T follicular helper cell (primary cell): ENCODE measurements at regions not wholly inside any gene's neighbourhood (a gene's known extent, or its start where the extent isn't known, plus 50 kb on each side); places are given as distances from the start of the nearest gene placed in this dataset.
"Not testable (repeated sequence)": the region's sequence is repeated elsewhere in the genome, so short reads cannot be mapped to it uniquely, and the experiment has no call there.

ENCODE experiments used
- DNase-seq: peaks from one replicate; pipeline ENCODE4 v3.0.0-alpha.2; 2020; ENCODE audit warnings: low read depth

DNA sequence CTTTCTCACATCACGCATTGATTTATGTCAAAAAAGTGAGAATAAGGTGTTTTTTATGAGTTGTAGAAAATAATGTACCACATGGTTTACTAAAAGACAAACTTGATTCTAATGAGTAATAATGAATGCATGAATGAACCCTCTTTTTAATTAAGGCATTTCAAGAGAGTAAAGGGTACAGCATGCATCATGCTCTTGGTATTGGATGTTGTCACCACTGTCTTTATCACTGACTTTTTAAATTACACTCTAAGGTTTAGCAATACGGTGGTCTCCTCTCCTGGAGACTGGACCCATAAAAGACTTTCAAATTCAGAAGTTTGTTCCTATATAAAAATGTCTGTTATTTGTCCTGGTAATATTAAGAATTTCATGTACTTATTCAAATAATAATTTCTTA lies 277.5 kb upstream of the TGFBR2 start:
- DNase-seq: not testable (repeated sequence)

DNA sequence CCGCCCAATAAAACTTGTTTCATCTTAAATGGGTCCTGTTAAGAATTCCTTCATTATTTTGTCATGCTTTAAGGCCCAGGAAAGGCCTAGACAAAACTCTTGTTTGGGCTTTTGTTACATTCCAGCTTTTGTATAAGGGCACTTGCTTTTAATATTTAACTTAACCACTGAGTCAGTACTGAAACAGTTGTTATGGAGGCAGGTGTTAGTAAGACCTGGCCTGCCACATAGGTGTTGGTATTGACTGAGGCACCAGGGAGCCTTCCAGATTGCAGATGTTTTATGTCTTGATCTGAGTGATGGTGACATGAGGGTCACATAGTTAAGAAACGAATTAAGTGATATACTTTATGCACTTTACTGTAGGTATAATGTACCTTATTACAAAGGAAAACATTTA lies 274.9 kb upstream of the TGFBR2 start:
- no peak for DNase-seq

DNA sequence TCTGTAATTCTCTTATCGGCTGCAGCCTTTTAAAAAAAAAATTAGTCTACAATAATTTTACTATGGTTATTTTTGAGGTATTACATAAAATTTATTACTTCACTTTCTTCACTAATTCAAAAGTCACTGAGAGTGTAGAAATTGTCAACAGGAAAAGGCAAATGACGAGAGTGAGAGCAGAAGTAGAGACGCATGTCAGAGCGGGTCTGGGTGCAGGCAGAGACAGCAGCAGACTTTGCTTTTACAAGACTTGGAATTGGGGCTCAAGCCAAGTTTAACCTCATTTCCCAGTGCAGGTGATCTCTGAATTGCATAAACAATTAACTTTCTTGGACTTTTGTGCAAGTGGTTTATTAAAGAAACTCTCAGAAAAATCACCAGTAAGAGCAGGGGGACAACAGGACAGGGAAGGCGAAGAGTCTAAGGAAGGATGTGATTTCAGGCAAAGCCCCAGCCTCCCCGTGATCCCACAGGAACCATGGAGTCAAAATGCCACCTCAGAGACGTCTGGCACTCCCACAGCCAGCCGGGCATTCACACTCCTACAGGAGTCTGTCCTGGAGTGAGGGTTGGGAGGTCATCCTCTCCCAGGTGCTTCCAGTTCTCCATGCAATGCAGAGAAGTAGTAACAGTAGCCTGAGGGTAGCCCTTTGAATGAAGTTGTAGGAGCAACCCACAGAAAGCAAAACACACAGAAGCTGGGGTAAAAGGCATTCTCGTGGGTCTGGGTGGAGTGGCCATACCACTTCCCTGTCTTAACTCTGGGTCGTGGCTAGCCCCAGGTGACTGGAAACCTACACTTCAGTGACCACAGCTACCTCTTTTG lies 274.0 kb upstream of the TGFBR2 start:
- DNase-seq: no peak

DNA sequence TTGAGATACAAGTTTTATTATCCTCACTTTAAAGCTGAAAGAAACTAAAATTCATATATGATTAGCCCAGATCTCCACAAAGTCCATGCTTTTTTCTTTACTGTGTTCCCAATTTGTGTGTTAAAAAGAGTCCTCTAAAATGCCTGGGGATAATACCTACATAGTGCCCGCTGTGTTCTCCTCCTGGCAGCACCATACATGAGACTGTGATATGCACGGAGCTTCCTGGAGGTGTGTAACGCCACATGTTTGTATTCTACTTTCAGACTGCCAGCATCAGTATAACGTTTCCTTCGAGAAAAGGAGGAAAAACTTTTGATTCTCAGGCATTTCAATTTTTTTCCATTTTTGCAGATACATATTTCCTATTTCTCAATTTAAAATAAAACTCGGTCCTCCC lies 273.3 kb upstream of the TGFBR2 start:
- no peak for DNase-seq

DNA sequence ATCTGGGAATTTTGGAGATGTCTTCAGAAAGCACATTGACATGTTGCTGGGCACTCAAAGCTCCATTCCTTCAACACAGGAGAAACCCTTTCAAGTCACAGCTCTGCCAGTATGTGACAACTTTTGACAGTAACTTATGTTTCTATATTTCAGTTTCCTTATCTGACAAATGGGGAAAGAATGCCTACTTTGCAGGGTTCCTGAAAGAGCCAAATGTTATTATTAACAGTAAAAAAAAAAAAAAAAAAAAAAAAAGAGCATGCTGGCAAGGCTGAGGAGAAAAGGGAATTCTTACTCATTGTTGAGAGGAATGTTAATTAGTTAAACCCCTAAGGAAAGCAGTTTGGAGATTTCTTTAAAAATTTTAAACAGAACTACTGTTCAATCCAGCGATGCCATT lies 272.5 kb upstream of the TGFBR2 start:
- no peak for DNase-seq

DNA sequence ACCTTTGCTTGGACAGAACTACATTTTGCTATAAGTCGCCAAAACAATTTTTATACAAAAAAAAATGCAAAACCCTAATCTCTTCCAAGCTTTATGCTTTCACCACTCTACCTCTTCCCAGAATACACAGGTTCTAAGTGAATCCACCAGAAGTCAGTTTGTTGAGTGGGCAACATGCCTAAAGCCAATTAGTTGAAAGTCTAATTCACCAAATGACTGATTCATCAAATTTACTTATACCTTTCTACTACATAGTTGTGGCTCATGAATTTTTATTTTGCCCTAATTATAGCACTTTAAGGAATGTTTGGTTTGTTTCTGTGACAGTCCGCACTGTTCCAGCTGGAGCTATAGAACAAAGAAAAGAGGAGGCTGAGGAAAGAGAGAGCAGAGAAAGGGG lies 265.9 kb upstream of the TGFBR2 start:
- no peak for DNase-seq

DNA sequence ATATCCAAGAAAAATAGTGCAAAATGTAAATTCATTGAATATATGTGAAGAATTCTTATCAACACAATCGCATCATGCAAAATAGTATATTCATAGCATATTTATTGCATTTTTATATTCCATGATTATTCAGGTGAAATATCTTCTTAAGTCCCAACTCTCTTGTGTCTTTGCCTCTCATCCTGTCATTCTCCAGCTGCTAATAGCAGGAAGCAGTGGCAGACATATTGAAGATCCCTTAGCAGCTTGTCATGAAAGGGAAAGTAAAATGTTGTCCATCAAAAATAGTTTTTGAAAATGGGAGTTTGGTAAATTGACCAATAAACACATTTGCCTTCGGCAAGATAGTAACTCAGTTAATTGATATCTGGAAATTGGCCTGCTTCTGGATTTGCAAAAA lies 265.3 kb upstream of the TGFBR2 start:
- DNase-seq: no peak

DNA sequence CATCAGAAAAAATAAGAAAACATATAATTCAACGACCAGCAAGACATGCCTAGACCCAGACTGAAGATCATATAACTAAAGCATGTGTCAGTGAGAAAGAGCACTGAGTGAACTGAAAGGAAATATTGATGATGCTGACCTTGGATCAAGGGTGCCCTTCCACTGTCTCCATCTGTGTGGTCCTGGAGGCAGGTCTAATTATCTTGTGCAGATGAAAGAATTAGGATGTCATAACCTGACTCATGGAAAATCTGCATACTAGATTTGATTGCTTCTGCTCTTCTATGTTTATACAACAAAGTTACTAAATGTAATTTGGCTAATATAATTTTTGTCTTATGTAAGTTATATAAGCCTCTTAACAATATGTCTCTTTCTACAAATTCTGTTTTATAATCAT lies 264.6 kb upstream of the TGFBR2 start:
- DNase-seq: no peak

DNA sequence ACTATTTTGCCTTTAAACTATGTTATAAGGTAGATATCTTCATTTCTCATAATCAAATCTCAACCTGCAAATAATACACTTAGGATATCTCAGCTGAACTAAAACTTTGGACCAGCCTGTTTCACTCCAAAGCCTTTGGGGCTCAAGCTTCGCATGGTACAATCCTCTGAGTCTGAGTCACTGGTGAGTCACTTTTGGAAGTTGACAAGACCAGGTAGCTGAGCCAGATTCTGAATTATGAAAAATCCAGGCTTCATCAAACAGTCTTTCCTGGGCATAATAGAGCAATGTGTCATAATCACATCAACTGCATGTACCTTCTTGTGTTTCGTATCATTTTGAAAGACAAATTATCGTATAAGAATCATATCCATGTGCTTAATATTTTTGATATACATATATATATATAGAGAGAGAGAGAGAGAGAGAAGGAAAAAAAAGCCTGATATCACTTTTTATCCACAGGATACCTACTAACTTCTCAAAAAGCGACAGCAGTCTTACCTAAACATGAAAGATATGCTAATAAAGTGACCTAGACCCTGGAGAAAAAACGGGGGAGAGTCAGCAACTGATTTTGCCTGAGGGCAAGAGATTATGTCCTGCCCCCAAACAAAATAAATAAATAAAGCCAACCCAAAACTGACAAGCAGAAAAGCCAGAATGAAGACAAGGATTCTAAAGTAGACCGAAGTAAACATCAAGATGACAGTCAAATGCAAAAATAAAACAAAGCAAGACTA lies 263.9 kb upstream of the TGFBR2 start:
- no peak for DNase-seq

DNA sequence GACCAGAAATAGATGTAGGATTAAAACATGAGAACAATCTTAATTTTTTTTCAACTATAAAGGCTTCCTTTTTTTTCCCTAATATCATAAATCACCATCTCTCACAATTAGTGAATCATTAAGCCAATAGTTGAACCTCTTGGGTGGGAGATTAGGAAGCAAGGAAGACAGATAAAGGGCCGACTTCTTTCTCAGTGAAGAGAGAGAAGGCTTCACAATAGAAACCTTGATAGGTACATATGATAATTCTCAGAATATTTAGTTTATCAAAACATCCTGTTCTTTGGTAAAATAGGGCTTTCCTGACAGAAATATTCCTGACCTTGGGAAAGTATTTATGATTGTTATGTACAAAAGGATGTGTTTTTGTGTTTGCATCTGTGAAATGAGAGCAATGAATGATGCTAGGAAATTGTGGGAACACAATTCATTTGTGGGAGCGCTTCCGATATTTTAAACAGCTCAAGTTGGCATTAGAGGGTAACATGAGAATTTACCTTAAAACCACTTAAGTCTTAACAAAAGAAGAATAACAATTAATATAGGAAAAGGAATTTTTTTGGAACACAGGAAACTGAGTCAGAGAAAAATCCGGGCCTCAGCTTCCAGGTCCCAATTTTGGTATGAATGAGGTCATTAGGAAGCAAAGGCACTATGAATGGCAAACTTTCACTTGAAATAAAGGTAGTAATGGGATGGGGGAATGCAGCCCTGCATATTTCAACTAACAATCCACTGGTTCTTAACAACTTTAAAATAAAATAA lies 263.2 kb upstream of the TGFBR2 start:
- no peak for DNase-seq

DNA sequence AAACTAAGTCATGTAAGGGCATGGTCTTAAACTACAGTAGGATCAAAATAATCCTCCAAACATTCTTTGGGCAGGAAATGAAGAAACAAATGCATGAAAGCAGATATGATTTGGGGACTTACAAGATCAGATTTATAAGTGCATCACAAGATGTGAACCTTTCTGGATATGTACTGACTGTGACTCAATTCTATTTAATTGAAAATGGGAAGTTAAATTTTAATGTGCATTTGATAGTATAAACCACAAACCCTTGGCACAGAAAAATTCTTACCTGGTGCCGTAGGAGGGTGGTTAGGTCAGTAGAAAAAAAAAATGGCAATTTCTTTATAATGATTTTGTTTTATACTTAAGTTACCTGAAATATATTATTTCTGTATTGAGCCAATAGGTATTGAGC lies 262.5 kb upstream of the TGFBR2 start:
- DNase-seq: no peak

DNA sequence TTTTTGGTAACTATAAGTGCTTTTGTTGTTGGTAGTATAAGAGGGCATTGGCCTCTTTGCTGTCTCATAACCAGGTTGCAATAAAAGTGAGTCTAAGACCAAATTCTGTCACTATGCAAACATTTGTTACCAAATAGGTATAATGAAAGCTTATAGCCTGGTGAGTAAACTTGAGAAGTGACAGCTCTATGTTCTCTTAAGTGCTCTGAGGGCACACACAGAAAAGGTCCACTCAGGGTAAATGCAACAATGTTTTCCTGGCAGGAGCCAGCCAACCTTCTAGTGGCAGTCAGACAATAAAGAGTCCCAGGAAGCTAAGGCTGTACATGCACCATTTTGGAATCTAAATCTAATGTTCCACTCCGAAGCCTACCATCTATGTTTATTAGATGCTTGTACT lies 262.1 kb upstream of the TGFBR2 start:
- no peak for DNase-seq

DNA sequence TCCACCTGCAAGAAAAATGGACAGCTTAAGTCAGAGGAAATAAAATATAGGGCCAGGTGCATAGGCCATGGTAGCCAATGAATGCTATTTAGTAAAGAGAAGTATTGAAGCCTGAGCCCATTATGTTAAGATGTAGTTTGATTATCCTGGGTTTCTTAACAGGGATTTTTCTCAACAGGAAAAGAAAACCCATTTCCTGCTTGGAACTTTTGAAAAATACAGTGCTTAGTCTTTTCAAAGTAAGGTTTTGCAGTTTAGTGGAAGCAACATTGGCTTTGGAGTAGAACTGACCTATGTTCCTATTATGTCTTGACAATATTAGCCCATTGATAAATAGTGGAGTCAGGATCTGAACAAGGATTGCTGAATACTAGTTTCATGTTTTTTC lies 259.5 kb upstream of the TGFBR2 start:
- no peak for DNase-seq

DNA sequence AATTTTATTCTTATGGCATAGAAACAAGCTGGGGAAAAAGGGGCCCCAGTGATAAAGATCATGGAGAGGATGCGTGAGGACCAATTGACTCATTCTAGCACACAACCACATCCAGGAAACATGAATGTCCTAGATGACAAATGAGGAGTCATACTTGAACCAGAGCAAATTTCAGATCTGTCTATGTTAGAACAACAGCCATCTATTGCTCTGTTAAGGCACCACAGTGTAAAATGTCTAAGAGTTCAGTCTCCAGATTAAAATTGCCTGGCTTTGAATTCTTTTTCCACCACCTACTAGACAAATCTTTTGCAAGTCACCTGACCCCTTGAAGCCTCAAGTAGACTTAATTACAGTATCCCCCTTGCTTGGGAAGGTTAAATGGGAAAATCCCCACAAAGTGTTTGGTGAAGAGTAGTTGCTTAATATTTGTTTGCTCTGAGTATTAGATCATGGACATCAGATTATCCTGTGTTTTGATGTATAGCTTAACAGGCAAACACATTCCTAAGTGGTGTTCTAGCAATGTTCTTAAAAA lies 258.7 kb upstream of the TGFBR2 start:
- no peak for DNase-seq

DNA sequence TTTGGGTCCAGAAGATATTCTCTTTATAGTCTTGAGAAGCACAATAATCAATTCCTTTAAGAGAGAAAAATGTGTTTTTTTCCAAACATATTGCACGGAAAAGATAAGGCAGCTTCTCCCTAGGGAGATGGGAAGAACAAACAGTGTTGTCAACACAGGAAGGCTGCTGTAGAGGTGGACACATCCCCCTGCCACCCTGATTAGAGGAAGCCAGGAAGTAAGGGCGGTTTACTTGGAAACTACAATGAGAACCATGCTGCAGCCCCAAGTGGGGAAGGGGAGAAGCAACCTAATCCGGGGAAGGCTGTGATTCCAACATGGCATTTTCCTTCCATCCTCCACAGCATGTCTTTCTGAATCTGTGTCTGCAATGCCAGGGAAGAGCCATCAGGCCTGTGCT lies 256.9 kb upstream of the TGFBR2 start:
- DNase-seq: no peak

DNA sequence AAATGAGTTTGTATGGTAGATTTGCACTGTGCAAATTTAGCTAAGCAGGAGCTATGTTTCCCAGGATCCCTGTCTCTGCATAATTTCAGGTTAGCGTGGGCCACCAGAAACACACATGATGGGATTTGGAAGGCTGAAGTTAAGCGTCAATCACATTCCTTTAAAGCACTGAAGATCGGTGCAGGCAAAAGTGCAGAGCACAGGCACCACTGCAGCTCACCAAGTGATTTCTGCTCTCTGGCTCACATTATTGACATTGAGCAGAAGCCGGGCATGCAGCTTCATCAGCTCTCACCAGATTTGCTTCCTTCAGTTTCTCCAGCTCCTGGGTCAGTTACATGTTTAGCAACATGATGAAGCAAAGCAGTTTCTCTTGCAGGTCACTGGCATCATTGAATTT lies 256.4 kb upstream of the TGFBR2 start:
- no peak for DNase-seq

DNA sequence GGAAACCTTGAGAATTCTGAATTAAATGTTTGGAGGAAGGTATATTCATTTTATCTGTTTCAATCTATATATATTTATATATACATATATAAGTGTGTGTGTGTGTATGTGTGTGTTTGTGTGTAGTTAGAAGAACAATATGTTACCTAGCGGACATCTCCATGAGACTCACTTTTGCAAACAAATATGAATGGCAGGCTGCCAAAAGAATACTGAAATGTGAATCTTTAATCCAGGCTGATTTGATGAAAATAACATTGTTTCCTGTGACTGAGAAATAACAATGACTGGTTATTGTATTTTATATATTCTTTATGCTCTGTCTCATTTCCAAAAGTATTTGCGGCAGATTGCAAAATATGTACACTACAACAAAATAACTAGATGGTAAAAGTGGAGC lies 255.5 kb upstream of the TGFBR2 start:
- no peak for DNase-seq

DNA sequence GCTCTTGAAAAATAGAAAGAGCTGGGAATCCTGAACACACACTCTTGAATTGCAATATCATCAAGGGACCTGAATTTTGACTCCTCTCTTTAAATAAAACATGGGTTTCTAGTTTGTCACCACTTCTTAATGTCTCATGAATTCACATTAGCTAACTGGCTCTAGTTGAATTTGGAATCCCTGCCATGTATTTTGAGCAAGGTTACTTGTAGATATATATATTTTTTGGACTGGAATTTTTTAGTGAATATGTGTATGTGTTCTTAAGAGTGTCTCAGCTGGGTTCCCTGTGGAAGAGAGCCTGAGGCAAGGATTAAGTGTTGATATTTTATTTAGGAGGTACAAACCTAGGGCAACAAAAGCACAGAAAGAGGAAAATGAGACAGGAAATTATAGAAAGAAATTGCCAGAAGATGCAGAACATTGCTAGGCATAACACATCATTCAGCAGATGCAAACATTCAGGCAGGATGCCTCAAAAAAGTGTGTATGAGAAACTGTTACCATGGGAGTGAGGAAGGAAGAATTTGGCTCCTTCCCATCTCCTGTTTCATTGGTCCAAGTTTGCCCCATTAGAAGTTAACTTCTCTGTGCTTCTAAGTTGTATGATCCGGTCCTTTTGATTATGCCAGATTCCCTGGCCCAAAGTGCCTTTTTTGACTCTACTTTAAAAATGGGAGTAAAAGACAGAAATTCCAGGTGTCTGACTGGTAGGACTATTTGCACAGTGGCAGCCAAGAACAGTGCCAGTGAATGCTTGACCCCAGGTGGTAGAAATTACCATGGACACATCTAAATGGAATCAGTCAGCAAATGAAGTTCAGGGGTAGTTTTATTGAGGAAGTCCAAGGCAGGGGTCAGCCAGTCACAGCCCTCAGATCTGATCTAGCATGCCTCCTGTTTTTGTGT lies 253.7 kb upstream of the TGFBR2 start:
- DNase-seq: no peak

DNA sequence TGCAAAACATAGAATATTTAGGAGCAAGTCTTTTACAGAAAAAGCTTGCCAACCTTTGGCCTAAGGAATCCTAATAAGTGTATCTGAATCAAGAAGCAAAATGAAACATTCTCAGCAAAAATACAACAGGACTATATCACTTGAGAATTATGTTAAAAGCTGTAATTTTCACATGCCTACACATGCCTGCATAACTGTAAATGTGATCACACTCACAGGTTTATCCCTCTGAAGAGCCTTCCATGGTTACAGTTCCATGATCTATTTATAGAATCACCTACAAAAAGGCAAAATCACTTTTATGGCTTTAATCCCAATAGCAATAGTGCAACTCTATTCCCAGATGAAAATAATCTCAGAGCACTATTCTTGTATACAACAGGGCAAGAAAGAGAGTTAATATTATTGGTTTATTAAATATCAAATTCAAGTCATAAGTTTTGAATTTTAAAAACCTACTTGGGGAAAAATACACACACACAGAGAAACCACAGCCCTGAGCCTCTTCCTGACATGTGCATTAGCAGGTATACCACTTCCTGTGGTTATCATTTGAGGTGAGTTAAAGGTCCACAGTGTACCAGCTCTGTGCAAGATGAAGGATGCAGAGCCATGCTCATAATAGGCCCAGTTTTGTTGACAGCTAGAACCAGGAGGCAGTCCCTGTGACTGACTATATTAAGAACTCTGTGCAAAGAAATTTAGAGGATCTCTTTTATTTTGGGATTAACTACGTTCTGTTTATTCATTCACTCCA lies 252.5 kb upstream of the TGFBR2 start:
- DNase-seq: peak; percentile 36

DNA sequence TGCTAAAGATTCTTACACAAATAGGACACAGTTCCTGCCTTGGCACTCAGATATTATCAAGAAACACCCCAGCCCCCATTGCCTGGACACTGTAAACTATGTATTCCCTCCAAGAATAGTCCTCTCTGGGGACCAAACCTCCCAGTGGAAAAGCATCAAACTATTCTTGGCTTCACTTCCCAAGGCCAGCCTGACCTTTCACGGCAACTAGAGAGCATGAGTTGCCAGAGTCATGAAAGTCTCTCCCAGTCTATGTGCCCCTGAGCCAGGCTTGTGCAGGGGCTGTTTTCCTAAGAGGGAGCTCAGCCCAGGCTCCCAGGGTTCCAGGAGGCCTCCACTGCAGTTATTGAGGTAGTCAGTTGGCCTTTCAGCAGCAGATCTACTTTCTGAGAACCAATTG lies 251.9 kb upstream of the TGFBR2 start:
- DNase-seq: no peak

DNA sequence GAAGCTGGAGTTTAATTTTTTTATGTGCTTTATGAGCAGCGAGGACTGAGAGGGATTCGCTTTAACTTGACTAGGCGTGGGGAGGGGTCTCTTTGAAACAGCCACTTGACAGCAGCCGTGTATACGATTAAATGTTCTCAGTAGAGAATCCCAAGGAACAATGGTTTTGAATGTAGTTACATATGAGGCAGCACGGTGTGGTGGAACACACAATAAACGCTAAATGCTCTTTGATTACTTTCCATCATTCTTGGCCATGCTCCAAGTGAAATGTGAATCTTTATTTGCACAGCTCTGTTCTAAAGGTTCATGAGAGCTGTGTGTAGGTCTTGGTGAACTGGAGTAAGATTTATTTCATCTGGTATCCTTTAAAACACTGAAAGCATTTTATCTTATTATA lies 251.4 kb upstream of the TGFBR2 start:
- DNase-seq: no peak
